ENCODE measurements at regions not wholly inside any gene's neighbourhood (a gene's known extent, or its start where the extent isn't known, plus 50 kb on each side); places are given as distances from the start of the nearest gene placed in this dataset.

- TF ChIP-seq, protein P1, sequence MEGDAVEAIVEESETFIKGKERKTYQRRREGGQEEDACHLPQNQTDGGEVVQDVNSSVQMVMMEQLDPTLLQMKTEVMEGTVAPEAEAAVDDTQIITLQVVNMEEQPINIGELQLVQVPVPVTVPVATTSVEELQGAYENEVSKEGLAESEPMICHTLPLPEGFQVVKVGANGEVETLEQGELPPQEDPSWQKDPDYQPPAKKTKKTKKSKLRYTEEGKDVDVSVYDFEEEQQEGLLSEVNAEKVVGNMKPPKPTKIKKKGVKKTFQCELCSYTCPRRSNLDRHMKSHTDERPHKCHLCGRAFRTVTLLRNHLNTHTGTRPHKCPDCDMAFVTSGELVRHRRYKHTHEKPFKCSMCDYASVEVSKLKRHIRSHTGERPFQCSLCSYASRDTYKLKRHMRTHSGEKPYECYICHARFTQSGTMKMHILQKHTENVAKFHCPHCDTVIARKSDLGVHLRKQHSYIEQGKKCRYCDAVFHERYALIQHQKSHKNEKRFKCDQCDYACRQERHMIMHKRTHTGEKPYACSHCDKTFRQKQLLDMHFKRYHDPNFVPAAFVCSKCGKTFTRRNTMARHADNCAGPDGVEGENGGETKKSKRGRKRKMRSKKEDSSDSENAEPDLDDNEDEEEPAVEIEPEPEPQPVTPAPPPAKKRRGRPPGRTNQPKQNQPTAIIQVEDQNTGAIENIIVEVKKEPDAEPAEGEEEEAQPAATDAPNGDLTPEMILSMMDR (IDR thresholded peaks at IDR 0.05): no peak
- TF ChIP-seq USF1 (CRISPR knock-in tag; IDR thresholded peaks at IDR 0.05) (no peak), ZNF512 (CRISPR knock-in tag; IDR thresholded peaks at IDR 0.05; ENCODE audit: borderline replicate concordance) (no peak), ZNF281 (CRISPR knock-in tag; IDR thresholded peaks at IDR 0.05) (no peak)
Measured at GRCh38 chr15:69885173-69885955, 212.4 kb downstream of the TLE3 start.

Measured in WTC11 (cell line).